ENCODE measurements at regions not wholly inside any gene's neighbourhood (a gene's known extent, or its start where the extent isn't known, plus 50 kb on each side); places are given as distances from the start of the nearest gene placed in this dataset.

DNA sequence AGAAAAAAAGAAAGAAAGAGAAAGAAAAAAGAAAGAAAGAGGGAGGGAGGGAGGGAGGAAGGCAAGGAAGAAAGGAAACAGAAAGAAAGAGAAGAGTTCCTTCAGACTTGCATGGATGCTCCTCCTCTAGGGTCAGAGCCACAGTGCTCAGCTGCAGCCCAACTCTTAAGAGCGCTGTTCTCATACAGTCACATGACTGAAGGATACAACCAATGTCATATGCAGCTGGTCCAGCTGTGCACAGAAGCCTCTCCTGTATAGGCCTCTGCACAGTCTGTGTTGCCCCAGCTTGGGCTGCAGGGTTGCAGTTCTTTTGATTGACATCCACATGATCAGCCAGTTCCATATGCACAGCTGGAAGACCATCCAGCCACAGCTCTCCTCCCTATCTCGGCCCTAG, 86.8 kb upstream of the CTNNB1 start:
- H2AFZ ChIP-seq (ENCODE audit: low read length), result no peak overlapping the region

More for the DNA sequence above, 86.8 kb upstream of the CTNNB1 start:
- no peak overlapping the region for H3K4ac ChIP-seq (replicated peaks; ENCODE audit: insufficient read length, low read depth, low read length)
- no peak overlapping the region for H4K8ac ChIP-seq (ENCODE audit: extremely low read depth, insufficient read depth, low read length)
- H3K79me1 ChIP-seq (ENCODE audit: low read depth, low read length), result no peaks in the 10 kb centered on the region
- no peak overlapping the region for H2AK5ac ChIP-seq (ENCODE audit: low read depth, low read length)
- no peak for DNase-seq (ENCODE audit: low read depth in 1 of 2, low spot score in 2 of 2)
- no peaks in the 10 kb centered on the region for H3K27me3 ChIP-seq (replicated peaks in 1 of 4; ENCODE audit: control insufficient read depth in 3 of 4, extremely low read depth in 1 of 4, insufficient read depth in 3 of 4, low read length in 3 of 4)
- no peaks in the 10 kb centered on the region for H3K36me3 ChIP-seq (ENCODE audit: control insufficient read depth in 2 of 4, insufficient read depth in 4 of 4, low read length in 3 of 4)
- H3K14ac ChIP-seq (ENCODE audit: insufficient read length), result no peak overlapping the region
- no peaks in the 10 kb centered on the region for H3K79me2 ChIP-seq (ENCODE audit: control insufficient read depth in 1 of 2, insufficient read depth in 2 of 2, low read length in 2 of 2)
- H3K56ac ChIP-seq (replicated peaks; ENCODE audit: insufficient read length, low read depth, low read length), result no peak overlapping the region
- no peak overlapping the region for H2BK15ac ChIP-seq (ENCODE audit: low read length)
- no peaks in the 10 kb centered on the region for H4K20me1 ChIP-seq (replicated peaks in 1 of 2; ENCODE audit: control insufficient read depth in 1 of 2, insufficient read depth in 2 of 2, low read length in 2 of 2)
- POLR2A ChIA-PET (ENCODE audit: partially characterized antibody), result interaction anchor here (1.9 kb wide), 1 partner anchor 86 kb away, joined by 4 read pairs; the partner anchor contains the start of gene CTNNB1
- H3K9me3 ChIP-seq (ENCODE audit: insufficient read depth in 2 of 2, low read depth in 1 of 2, low read length in 1 of 2), result no peaks in the 10 kb centered on the region
- WGBS, 2 experiments (ENCODE audit: extremely low coverage in 1 of 2, insufficient coverage in 1 of 2, insufficient read length in 1 of 2, insufficient replicate concordance in 2 of 2, low coverage in 1 of 2, low lambda C conversion rate in 2 of 2, missing lambda C conversion rate in 1 of 2), result 92% methylated on average over 2 of the region's 2 CpGs; no CpG with 5 or more reads in 1 of the 2 experiments
- H2BK120ac ChIP-seq (replicated peaks; ENCODE audit: low read depth, low read length), result no peak overlapping the region
- H3K4me1 ChIP-seq (replicated peaks in 1 of 4; ENCODE audit: control insufficient read depth in 3 of 4, insufficient read depth in 4 of 4, low read length in 3 of 4), result peaks cover 0 to 2% (median 0%) of the 10 kb centered on the region in 4 experiments; a peak in 1 of 7 replicates
- no peak overlapping the region for H3K4me3 ChIP-seq (ENCODE audit: extremely low read depth in 1 of 4, insufficient read depth in 2 of 4, low read depth in 3 of 4, low read length in 4 of 4)
- FAIRE-seq, result no peak
- H3K27ac ChIP-seq (ENCODE audit: low read depth, low read length), result no peak overlapping the region
- TF ChIP-seq SIN3A (conservative IDR thresholded peaks at IDR 0.05 in 1 of 2, IDR thresholded peaks at IDR 0.05 in 1 of 2; ENCODE audit: low read depth in 1 of 2, low read length in 2 of 2) (no peak), MAFK (IDR thresholded peaks at IDR 0.05; ENCODE audit: low read depth, low read length) (no peak), SIRT6 (IDR thresholded peaks at IDR 0.05; ENCODE audit: low read length) (no peak)
- TF ChIP-seq, protein P1, sequence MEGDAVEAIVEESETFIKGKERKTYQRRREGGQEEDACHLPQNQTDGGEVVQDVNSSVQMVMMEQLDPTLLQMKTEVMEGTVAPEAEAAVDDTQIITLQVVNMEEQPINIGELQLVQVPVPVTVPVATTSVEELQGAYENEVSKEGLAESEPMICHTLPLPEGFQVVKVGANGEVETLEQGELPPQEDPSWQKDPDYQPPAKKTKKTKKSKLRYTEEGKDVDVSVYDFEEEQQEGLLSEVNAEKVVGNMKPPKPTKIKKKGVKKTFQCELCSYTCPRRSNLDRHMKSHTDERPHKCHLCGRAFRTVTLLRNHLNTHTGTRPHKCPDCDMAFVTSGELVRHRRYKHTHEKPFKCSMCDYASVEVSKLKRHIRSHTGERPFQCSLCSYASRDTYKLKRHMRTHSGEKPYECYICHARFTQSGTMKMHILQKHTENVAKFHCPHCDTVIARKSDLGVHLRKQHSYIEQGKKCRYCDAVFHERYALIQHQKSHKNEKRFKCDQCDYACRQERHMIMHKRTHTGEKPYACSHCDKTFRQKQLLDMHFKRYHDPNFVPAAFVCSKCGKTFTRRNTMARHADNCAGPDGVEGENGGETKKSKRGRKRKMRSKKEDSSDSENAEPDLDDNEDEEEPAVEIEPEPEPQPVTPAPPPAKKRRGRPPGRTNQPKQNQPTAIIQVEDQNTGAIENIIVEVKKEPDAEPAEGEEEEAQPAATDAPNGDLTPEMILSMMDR (IDR thresholded peaks at IDR 0.05; ENCODE audit: control extremely low read depth in 1 of 3, insufficient read depth in 1 of 3, low read depth in 1 of 3, low read length in 3 of 3), result no peak
- TF ChIP-seq, protein P2, sequence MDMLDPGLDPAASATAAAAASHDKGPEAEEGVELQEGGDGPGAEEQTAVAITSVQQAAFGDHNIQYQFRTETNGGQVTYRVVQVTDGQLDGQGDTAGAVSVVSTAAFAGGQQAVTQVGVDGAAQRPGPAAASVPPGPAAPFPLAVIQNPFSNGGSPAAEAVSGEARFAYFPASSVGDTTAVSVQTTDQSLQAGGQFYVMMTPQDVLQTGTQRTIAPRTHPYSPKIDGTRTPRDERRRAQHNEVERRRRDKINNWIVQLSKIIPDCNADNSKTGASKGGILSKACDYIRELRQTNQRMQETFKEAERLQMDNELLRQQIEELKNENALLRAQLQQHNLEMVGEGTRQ (IDR thresholded peaks at IDR 0.05; ENCODE audit: low read length), result no peak
- H2BK20ac ChIP-seq (ENCODE audit: low read length), result 0 out of 2 replicates have a peak overlapping the region, but pooled peaks have one; percentile 9
- H4K91ac ChIP-seq (replicated peaks; ENCODE audit: insufficient read length, low read length), result no peak overlapping the region
- no peak overlapping the region for H4K5ac ChIP-seq (ENCODE audit: insufficient read length, low read depth, low read length)
- CTCF ChIA-PET (ENCODE audit: partially characterized antibody), result interaction anchor here (0.6 kb wide), 1 partner anchor 14 kb away, joined by 3 read pairs; no protein-coding TSS in a partner anchor
- H3K23me2 ChIP-seq (ENCODE audit: low read depth, low read length), result no peaks in the 10 kb centered on the region; the same call in 1 of the 2 replicates
- no peak overlapping the region for H3K9ac ChIP-seq (replicated peaks in 1 of 4; ENCODE audit: extremely low read depth in 1 of 4, low read depth in 3 of 4, low read length in 3 of 4)
- H2BK5ac ChIP-seq (ENCODE audit: low read depth, low read length), result no peak overlapping the region
- no peak overlapping the region for H3K4me2 ChIP-seq (ENCODE audit: insufficient read depth in 1 of 2, low read depth in 2 of 2, low read length in 2 of 2)
- H2BK12ac ChIP-seq (ENCODE audit: low read depth, low read length), result no peak overlapping the region
- no peak overlapping the region for H3K23ac ChIP-seq (ENCODE audit: insufficient read length)
- H3K18ac ChIP-seq (ENCODE audit: extremely low read depth, low read length), result no peak overlapping the region
